ENCODE measurements at regions not wholly inside any gene's neighbourhood (a gene's known extent, or its start where the extent isn't known, plus 50 kb on each side); places are given as distances from the start of the nearest gene placed in this dataset.

- no peaks in the 10 kb centered on the region for H3K27me3 ChIP-seq (ENCODE audit: insufficient read depth)
- no peaks in the 10 kb centered on the region for H3K36me3 Mint-ChIP-seq (ENCODE audit: low read depth)
These were observed 588.9 kb upstream of the NETO1 start for GRCh38 chr18:73456643-73457042.

More at GRCh38 chr18:73456643-73457042, 588.9 kb upstream of the NETO1 start:
- Mint-ChIP-seq H3K9me3 (no peaks in the 10 kb centered on the region), H3K27me3 (ENCODE audit: insufficient read depth, low read depth, poor library complexity) (no peaks in the 10 kb centered on the region), H3K4me1 (no peaks in the 10 kb centered on the region), H3K4me3 (no peak overlapping the region), H3K27ac (no peak overlapping the region)
- H4K20me1 ChIP-seq (replicated peaks; ENCODE audit: insufficient read depth), result no peaks in the 10 kb centered on the region
- no peaks in the 10 kb centered on the region for H3K36me3 ChIP-seq (ENCODE audit: insufficient read depth)
- TF ChIP-seq CTCF (conservative IDR thresholded peaks at IDR 0.05; ENCODE audit: low read depth in 2 of 2) (no peak), POLR2AphosphoS5 (IDR thresholded peaks at IDR 0.05; ENCODE audit: low read depth) (no peak), ZNF114 (CRISPR knock-in tag; IDR thresholded peaks at IDR 0.05) (no peak), STAT1 (IDR thresholded peaks at IDR 0.05; ENCODE audit: unreplicated experiment) (no peak), CREB1 (CRISPR knock-in tag; IDR thresholded peaks at IDR 0.05; ENCODE audit: low read depth) (no peak), ETS1 (IDR thresholded peaks at IDR 0.05) (no peak), EZH2 (IDR thresholded peaks at IDR 0.05; ENCODE audit: low read depth, unreplicated experiment) (no peak), ZNF462 (CRISPR knock-in tag; IDR thresholded peaks at IDR 0.05) (no peak), REST (IDR thresholded peaks at IDR 0.05; ENCODE audit: unreplicated experiment) (no peak), NANOG (IDR thresholded peaks at IDR 0.05; ENCODE audit: borderline replicate concordance) (no peak), JUNB (IDR thresholded peaks at IDR 0.05; ENCODE audit: unreplicated experiment) (no peak), EZH2phosphoT487 (IDR thresholded peaks at IDR 0.05; ENCODE audit: unreplicated experiment) (no peak), ZNF331 (CRISPR knock-in tag; IDR thresholded peaks at IDR 0.05; ENCODE audit: low read depth) (no peak)
- H3K4me1 ChIP-seq (ENCODE audit: insufficient read depth), result no peaks in the 10 kb centered on the region
- no peaks in the 10 kb centered on the region for H3K9me2 ChIP-seq (ENCODE audit: insufficient read depth)
- H3K27ac ChIP-seq (ENCODE audit: low read depth), result no peak overlapping the region
- ATAC-seq, result no peak
- H3F3A ChIP-seq (replicated peaks; ENCODE audit: low read depth), result no peaks in the 10 kb centered on the region
- no peak for DNase-seq (ENCODE audit: low spot score)
- no peak overlapping the region for H3K4me2 ChIP-seq
- H3K79me2 ChIP-seq (replicated peaks; ENCODE audit: insufficient read depth), result no peaks in the 10 kb centered on the region
- H3K4me3 ChIP-seq, result no peak overlapping the region
- no peak overlapping the region for H2AFZ ChIP-seq

Measured in GM23338 (cell line).